ENCODE measurements at regions not wholly inside any gene's neighbourhood (a gene's known extent, or its start where the extent isn't known, plus 50 kb on each side); places are given as distances from the start of the nearest gene placed in this dataset.

DNA sequence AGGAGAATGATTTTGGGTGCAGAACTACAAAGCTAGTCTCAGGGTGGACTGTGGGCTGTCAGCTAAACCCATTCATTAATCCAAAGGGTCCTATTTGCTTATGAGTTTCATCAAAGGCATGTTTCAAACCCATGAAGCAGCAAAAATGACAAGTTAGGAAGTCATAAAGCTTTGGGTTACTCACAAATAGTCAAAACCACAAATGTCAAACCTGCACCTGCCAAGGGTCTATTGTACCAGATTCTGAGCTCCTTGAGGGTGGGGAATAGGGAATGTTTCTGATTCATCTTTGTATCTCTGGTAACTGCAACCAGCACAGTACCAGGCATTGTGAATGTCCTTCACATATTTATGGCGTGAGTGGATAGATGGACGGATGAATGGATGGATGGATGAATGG lies 317.7 kb downstream of the MAF start:
- ChIA-PET POLR2A (no interaction called here), CTCF (no interaction called here)
- Histone ChIP-seq H3K9me3 (no peaks in the 10 kb centered on the region), H3K27me3 (ENCODE audit: insufficient read depth) (no peaks in the 10 kb centered on the region), H4K20me1 (ENCODE audit: insufficient read depth) (no peaks in the 10 kb centered on the region), H3K9me2 (no peaks in the 10 kb centered on the region), H3K4me2 (no peak overlapping the region), H3K4me1 (ENCODE audit: control insufficient read depth in 1 of 2, insufficient read depth in 2 of 2, low read depth in 1 of 2, low read length in 1 of 2) (no peaks in the 10 kb centered on the region), H3F3A (replicated peaks; ENCODE audit: insufficient read depth) (no peaks in the 10 kb centered on the region), H3K79me2 (ENCODE audit: insufficient read depth) (no peaks in the 10 kb centered on the region), H3K4me3 (ENCODE audit: low read depth in 2 of 2, low read length in 1 of 2) (no peak overlapping the region), H3K36me3 (replicated peaks in 1 of 2; ENCODE audit: control insufficient read depth in 1 of 2, insufficient read depth in 2 of 2, low read length in 1 of 2) (no peaks in the 10 kb centered on the region), H3K9ac (no peak overlapping the region), H3K27ac (ENCODE audit: low read depth in 2 of 2, low read length in 1 of 2) (no peak overlapping the region), H2AFZ (ENCODE audit: low read depth) (no peak overlapping the region)
- no peak for DNase-seq
- WGBS (ENCODE audit: low lambda C conversion rate): 27% methylated on average over 2 of the region's 2 CpGs
- no peak for TF ChIP-seq POLR2AphosphoS5 (IDR thresholded peaks at IDR 0.05; ENCODE audit: low read depth, low read length)
- TF ChIP-seq RFX5 (IDR thresholded peaks at IDR 0.05; ENCODE audit: low read length): no peak
- no peak for TF ChIP-seq SMC3 (IDR thresholded peaks at IDR 0.05; ENCODE audit: low read depth, low read length)
- TF ChIP-seq FOXM1 (IDR thresholded peaks at IDR 0.05; ENCODE audit: low read depth): no peak
- TF ChIP-seq GATA2 (CRISPR knock-in tag; IDR thresholded peaks at IDR 0.05): no peak
- no peak for TF ChIP-seq MXI1 (IDR thresholded peaks at IDR 0.05; ENCODE audit: low read depth, low read length)
- no peak for TF ChIP-seq MEF2A (IDR thresholded peaks at IDR 0.05; ENCODE audit: borderline replicate concordance, low read depth)
- TF ChIP-seq EZH2phosphoT487 (IDR thresholded peaks at IDR 0.05; ENCODE audit: borderline replicate concordance, low read depth): no peak
- TF ChIP-seq FOSL2 (IDR thresholded peaks at IDR 0.05; ENCODE audit: borderline replicate concordance, low read depth): no peak
- TF ChIP-seq, protein P1, sequence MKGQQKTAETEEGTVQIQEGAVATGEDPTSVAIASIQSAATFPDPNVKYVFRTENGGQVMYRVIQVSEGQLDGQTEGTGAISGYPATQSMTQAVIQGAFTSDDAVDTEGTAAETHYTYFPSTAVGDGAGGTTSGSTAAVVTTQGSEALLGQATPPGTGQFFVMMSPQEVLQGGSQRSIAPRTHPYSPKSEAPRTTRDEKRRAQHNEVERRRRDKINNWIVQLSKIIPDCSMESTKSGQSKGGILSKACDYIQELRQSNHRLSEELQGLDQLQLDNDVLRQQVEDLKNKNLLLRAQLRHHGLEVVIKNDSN (IDR thresholded peaks at IDR 0.05; ENCODE audit: borderline replicate concordance, low read depth): no peak
- no peak for TF ChIP-seq NRF1 (IDR thresholded peaks at IDR 0.05; ENCODE audit: low read depth, low read length)
- no peak for TF ChIP-seq SIN3A (IDR thresholded peaks at IDR 0.05; ENCODE audit: borderline replicate concordance, low read depth, low read length)
- TF ChIP-seq GABPA (IDR thresholded peaks at IDR 0.05; ENCODE audit: low read depth): no peak
- TF ChIP-seq, protein P2, sequence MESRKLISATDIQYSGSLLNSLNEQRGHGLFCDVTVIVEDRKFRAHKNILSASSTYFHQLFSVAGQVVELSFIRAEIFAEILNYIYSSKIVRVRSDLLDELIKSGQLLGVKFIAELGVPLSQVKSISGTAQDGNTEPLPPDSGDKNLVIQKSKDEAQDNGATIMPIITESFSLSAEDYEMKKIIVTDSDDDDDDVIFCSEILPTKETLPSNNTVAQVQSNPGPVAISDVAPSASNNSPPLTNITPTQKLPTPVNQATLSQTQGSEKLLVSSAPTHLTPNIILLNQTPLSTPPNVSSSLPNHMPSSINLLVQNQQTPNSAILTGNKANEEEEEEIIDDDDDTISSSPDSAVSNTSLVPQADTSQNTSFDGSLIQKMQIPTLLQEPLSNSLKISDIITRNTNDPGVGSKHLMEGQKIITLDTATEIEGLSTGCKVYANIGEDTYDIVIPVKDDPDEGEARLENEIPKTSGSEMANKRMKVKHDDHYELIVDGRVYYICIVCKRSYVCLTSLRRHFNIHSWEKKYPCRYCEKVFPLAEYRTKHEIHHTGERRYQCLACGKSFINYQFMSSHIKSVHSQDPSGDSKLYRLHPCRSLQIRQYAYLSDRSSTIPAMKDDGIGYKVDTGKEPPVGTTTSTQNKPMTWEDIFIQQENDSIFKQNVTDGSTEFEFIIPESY (IDR thresholded peaks at IDR 0.05; ENCODE audit: borderline replicate concordance, low read depth): no peak
- TF ChIP-seq, protein P3, sequence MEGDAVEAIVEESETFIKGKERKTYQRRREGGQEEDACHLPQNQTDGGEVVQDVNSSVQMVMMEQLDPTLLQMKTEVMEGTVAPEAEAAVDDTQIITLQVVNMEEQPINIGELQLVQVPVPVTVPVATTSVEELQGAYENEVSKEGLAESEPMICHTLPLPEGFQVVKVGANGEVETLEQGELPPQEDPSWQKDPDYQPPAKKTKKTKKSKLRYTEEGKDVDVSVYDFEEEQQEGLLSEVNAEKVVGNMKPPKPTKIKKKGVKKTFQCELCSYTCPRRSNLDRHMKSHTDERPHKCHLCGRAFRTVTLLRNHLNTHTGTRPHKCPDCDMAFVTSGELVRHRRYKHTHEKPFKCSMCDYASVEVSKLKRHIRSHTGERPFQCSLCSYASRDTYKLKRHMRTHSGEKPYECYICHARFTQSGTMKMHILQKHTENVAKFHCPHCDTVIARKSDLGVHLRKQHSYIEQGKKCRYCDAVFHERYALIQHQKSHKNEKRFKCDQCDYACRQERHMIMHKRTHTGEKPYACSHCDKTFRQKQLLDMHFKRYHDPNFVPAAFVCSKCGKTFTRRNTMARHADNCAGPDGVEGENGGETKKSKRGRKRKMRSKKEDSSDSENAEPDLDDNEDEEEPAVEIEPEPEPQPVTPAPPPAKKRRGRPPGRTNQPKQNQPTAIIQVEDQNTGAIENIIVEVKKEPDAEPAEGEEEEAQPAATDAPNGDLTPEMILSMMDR (IDR thresholded peaks at IDR 0.05): no peak
- no peak for TF ChIP-seq TAF1 (IDR thresholded peaks at IDR 0.05; ENCODE audit: borderline replicate concordance, low read depth, low read length)

Data from SK-N-SH (cell line).